Brain microvascular endothelial cell (primary cell): ENCODE measurements at regions not wholly inside any gene's neighbourhood (a gene's known extent, or its start where the extent isn't known, plus 50 kb on each side); places are given as distances from the start of the nearest gene placed in this dataset.

Source experiments
- DNase-seq: peaks from one replicate; pipeline ENCODE4 v3.0.0-alpha.2; 2020
- H3K27ac ChIP-seq: fragments of 250-450 bp; sonication (Bioruptor Pico); 2 replicates; pipeline ENCODE4 v1.5.1; 2020; ENCODE audit warnings: mild to moderate bottlenecking, moderate library complexity
- H3K27me3 ChIP-seq: fragments of 250-450 bp; sonication (Bioruptor Pico); replicated peaks from 2 replicates; pipeline ENCODE4 v1.5.1; 2020; ENCODE audit warnings: mild to moderate bottlenecking
- H3K36me3 ChIP-seq: fragments of 250-450 bp; sonication (Bioruptor Pico); replicated peaks from 2 replicates; pipeline ENCODE4 v1.5.1; 2020; ENCODE audit warnings: mild to moderate bottlenecking
- H3K4me3 ChIP-seq: 2 replicates; pipeline ENCODE4 v1.5.1; 2011; ENCODE audit warnings: low read depth, mild to moderate bottlenecking, control low read depth, low read length, moderate library complexity
- in situ Hi-C: cut with HindIII; loops from 2 replicates; pipeline ENCODE4 v1.10.0; 2017; ENCODE audit warnings: low sequenced_read_pairs, low pct_ligation_motif_present
- TF ChIP-seq, protein P1 (sequence below): IDR thresholded peaks from 2 replicates; pipeline ENCODE4 v1.5.1; 2011; ENCODE audit warnings: low read depth, mild to moderate bottlenecking, moderate library complexity, low read length, control low read depth, inconsistent platforms; ENCODE audit errors: missing control alignments

GRCh38 chr15:95757171-95757570 is 573.3 kb upstream of the NR2F2 start:
- Histone ChIP-seq H3K36me3 (no peaks in the 10 kb centered on the region), H3K27ac (no peak overlapping the region), H3K4me3 (no peak overlapping the region), H3K27me3 (no peaks in the 10 kb centered on the region)
- no peak for DNase-seq
- in situ Hi-C loops: no loop called here
- TF ChIP-seq, protein P1, sequence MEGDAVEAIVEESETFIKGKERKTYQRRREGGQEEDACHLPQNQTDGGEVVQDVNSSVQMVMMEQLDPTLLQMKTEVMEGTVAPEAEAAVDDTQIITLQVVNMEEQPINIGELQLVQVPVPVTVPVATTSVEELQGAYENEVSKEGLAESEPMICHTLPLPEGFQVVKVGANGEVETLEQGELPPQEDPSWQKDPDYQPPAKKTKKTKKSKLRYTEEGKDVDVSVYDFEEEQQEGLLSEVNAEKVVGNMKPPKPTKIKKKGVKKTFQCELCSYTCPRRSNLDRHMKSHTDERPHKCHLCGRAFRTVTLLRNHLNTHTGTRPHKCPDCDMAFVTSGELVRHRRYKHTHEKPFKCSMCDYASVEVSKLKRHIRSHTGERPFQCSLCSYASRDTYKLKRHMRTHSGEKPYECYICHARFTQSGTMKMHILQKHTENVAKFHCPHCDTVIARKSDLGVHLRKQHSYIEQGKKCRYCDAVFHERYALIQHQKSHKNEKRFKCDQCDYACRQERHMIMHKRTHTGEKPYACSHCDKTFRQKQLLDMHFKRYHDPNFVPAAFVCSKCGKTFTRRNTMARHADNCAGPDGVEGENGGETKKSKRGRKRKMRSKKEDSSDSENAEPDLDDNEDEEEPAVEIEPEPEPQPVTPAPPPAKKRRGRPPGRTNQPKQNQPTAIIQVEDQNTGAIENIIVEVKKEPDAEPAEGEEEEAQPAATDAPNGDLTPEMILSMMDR: no peak

DNA sequence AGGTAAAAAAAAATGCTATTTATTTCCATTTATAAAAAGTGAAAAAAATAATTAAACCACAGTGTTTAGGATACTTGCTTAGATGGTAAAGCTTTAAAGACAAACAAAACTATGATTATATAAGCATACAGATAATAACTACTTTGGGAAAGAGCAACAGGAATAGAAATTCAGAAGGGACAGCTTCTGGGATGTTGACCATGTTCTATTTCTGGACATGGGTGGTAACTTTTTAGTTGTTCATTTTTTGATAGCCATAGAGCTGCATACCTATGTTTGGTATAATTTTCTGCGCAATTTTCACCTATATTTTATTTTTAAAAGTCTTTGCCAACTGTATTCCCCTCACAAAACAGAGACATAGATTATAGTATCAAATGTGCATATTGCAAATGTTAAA is 572.0 kb upstream of the NR2F2 start:
- in situ Hi-C loops: no loop called here
- H3K4me3 ChIP-seq: no peak overlapping the region
- H3K27me3 ChIP-seq: no peaks in the 10 kb centered on the region
- no peak for DNase-seq
- no peak overlapping the region for H3K27ac ChIP-seq
- TF ChIP-seq, protein P1: no peak
- no peaks in the 10 kb centered on the region for H3K36me3 ChIP-seq

- TF ChIP-seq, protein P1: no peak
- in situ Hi-C loops: no loop called here
- Histone ChIP-seq H3K27ac (no peak overlapping the region), H3K4me3 (no peak overlapping the region), H3K27me3 (no peaks in the 10 kb centered on the region), H3K36me3 (no peaks in the 10 kb centered on the region)
- no peak for DNase-seq
These were observed 571.6 kb upstream of the NR2F2 start for GRCh38 chr15:95758851-95759250.

- no peak overlapping the region for H3K27ac ChIP-seq
- DNase-seq: no peak
- in situ Hi-C loops: no loop called here
- no peak overlapping the region for H3K4me3 ChIP-seq
- H3K36me3 ChIP-seq: no peaks in the 10 kb centered on the region
- H3K27me3 ChIP-seq: no peaks in the 10 kb centered on the region
- TF ChIP-seq, protein P1: peak; percentile 5
These were observed 570.0 kb upstream of the NR2F2 start for GRCh38 chr15:95760508-95760907.

DNA sequence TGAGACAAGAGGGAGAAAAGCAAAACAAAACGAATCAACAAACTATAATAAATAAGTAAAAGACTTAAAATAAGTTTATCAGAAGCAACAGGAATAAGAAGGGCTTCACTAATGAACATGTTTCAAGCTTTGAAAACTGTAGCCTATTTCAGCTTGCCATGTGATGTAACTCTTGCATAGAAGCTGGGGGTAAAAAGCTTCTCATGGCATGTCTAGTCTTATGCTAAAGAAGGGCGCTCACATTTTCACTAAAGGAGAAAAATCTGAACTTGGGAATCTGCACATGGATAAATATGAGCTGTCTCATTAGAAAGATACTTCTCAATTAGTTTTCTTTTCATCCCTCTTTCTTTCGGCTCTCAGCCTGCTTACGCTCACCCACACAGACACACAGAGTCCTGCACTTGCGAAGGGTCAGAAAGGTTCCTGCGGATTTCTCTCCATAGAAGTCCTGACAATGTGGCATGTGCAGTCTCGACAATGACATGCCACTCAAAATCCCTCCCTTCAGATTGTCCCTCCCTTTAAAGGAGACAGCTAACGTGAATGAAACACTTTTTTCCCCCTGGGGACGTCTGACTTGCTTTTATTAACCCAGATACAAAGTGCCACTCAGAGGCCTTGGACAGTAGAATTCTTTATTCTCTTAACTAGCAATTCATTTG is 568.9 kb upstream of the NR2F2 start:
- in situ Hi-C loops: no loop called here
- Histone ChIP-seq H3K27ac (no peak overlapping the region), H3K4me3 (no peak overlapping the region), H3K27me3 (no peaks in the 10 kb centered on the region), H3K36me3 (no peaks in the 10 kb centered on the region)
- DNase-seq: no peak
- TF ChIP-seq, protein P1: no peak

- in situ Hi-C loops: no loop called here
- TF ChIP-seq, protein P1: no peak
These were observed 567.1 kb upstream of the NR2F2 start for GRCh38 chr15:95763426-95763825.

More at GRCh38 chr15:95763426-95763825, 567.1 kb upstream of the NR2F2 start:
- H3K36me3 ChIP-seq: no peaks in the 10 kb centered on the region
- H3K27ac ChIP-seq: no peak overlapping the region
- no peaks in the 10 kb centered on the region for H3K27me3 ChIP-seq
- no peak overlapping the region for H3K4me3 ChIP-seq
- no peak for DNase-seq
